H9 (cell line): ENCODE measurements at regions not wholly inside any gene's neighbourhood (a gene's known extent, or its start where the extent isn't known, plus 50 kb on each side); places are given as distances from the start of the nearest gene placed in this dataset.
A peak's percentile ranks its signal among the peaks of the same experiment; 100 is the strongest.

Experiments used
- DNase-seq: peaks from one replicate; pipeline ENCODE4 v3.0.0-alpha.2; 2017
- H2AFZ ChIP-seq: one replicate; pipeline ENCODE4 v1.6.1; 2013; ENCODE audit warnings: mild to moderate bottlenecking, low read length, control low read depth, moderate library complexity
- H2AK5ac ChIP-seq: 2 replicates; pipeline ENCODE4 v1.6.1; 2013; ENCODE audit warnings: low read length, control low read depth, mixed read lengths; ENCODE audit not compliant: insufficient read length
- H2BK120ac ChIP-seq: one replicate; pipeline ENCODE4 v1.6.1; 2013; ENCODE audit warnings: low read depth, mild to moderate bottlenecking, low read length, control low read depth, inconsistent platforms; ENCODE audit not compliant: poor library complexity, severe bottlenecking
- H2BK12ac ChIP-seq: 2 replicates; pipeline ENCODE4 v1.6.1; 2013; ENCODE audit warnings: low read length, control low read depth, mixed read lengths, low read depth; ENCODE audit not compliant: insufficient read length
- H2BK15ac ChIP-seq: 2 replicates; pipeline ENCODE4 v1.6.1; 2013; ENCODE audit warnings: low read depth, low read length, control low read depth
- H2BK20ac ChIP-seq: one replicate; pipeline ENCODE4 v1.6.1; 2013; ENCODE audit warnings: low read depth, mild to moderate bottlenecking, low read length, control low read depth, inconsistent platforms; ENCODE audit not compliant: poor library complexity, severe bottlenecking
- H2BK5ac ChIP-seq: 2 replicates; pipeline ENCODE4 v1.6.1; 2013; ENCODE audit warnings: low read length, control low read depth, mixed read lengths; ENCODE audit not compliant: insufficient read length
- H3K14ac ChIP-seq: 2 replicates; pipeline ENCODE4 v1.6.1; 2013; ENCODE audit warnings: low read length, control low read depth; ENCODE audit not compliant: insufficient read depth
- H3K18ac ChIP-seq: 2 replicates; pipeline ENCODE4 v1.6.1; 2013; ENCODE audit warnings: low read depth, mild to moderate bottlenecking, mixed read lengths, low read length, control low read depth; ENCODE audit not compliant: insufficient read length
- H3K23ac ChIP-seq: 2 replicates; pipeline ENCODE4 v1.6.1; 2013; ENCODE audit warnings: low read length, control low read depth, mixed read lengths, low read depth; ENCODE audit not compliant: insufficient read length
- H3K23me2 ChIP-seq: 2 replicates; pipeline ENCODE4 v1.6.1; 2013; ENCODE audit warnings: low read depth, mild to moderate bottlenecking, mixed read lengths, low read length, control low read depth; ENCODE audit not compliant: insufficient read length, poor library complexity, severe bottlenecking
- H3K27ac ChIP-seq: 2 replicates; pipeline ENCODE4 v1.5.1; 2013; ENCODE audit warnings: low read length, control low read depth, mixed read lengths, low read depth; ENCODE audit not compliant: insufficient read length
- H3K27me3 ChIP-seq: 2 replicates; pipeline ENCODE4 v1.6.1; 2013; ENCODE audit warnings: low read length, control low read depth, inconsistent platforms; ENCODE audit not compliant: insufficient read depth
- H3K4ac ChIP-seq: 2 replicates; pipeline ENCODE4 v1.6.1; 2013; ENCODE audit warnings: low read depth, mild to moderate bottlenecking, control low read depth, inconsistent platforms, low read length, moderate library complexity
- H3K4me1 ChIP-seq: 2 replicates; pipeline ENCODE4 v1.6.1; 2013; ENCODE audit warnings: low read length, control low read depth, inconsistent platforms; ENCODE audit not compliant: insufficient read depth
- H3K4me2 ChIP-seq: 2 replicates; pipeline ENCODE4 v1.6.1; 2013; ENCODE audit warnings: low read length, control low read depth, mixed read lengths; ENCODE audit not compliant: insufficient read length, insufficient read depth
- H3K56ac ChIP-seq: 2 replicates; pipeline ENCODE4 v1.6.1; 2013; ENCODE audit warnings: low read depth, mild to moderate bottlenecking, mixed read lengths, low read length, control low read depth; ENCODE audit not compliant: insufficient read length
- H3K79me1 ChIP-seq: 2 replicates; pipeline ENCODE4 v1.6.1; 2013; ENCODE audit warnings: low read depth, mild to moderate bottlenecking, moderate library complexity, low read length, control low read depth, inconsistent platforms; ENCODE audit not compliant: insufficient read depth, poor library complexity, severe bottlenecking
- H3K79me2 ChIP-seq: 2 replicates; pipeline ENCODE4 v1.6.1; 2013; ENCODE audit warnings: low read length, control low read depth, inconsistent platforms; ENCODE audit not compliant: insufficient read depth
- H3K9ac ChIP-seq: 2 replicates; pipeline ENCODE4 v1.6.1; 2013; ENCODE audit warnings: low read length, control low read depth, mixed read lengths; ENCODE audit not compliant: insufficient read length; ENCODE audit errors: extremely low read depth
- H3K9me3 ChIP-seq: one replicate; pipeline ENCODE4 v1.6.1; 2013; ENCODE audit warnings: low read depth, low read length, inconsistent platforms; ENCODE audit not compliant: control insufficient read depth
- H3T11ph ChIP-seq: one replicate; pipeline ENCODE4 v1.6.1; 2013; ENCODE audit warnings: mild to moderate bottlenecking, low read length, control low read depth, inconsistent platforms
- H4K20me1 ChIP-seq: one replicate; pipeline ENCODE4 v1.6.1; 2013; ENCODE audit not compliant: control insufficient read depth, insufficient read length, insufficient read depth
- H4K5ac ChIP-seq: 2 replicates; pipeline ENCODE4 v1.6.1; 2013; ENCODE audit warnings: low read depth, mild to moderate bottlenecking, mixed read lengths, low read length, control low read depth; ENCODE audit not compliant: insufficient read length
- H4K8ac ChIP-seq: replicated peaks from 2 replicates; pipeline ENCODE4 v1.6.1; 2013; ENCODE audit warnings: low read length, control low read depth, mixed read lengths, low read depth; ENCODE audit not compliant: insufficient read length
- H4K91ac ChIP-seq: 2 replicates; pipeline ENCODE4 v1.6.1; 2013; ENCODE audit warnings: low read depth, mild to moderate bottlenecking, moderate library complexity, mixed read lengths, low read length, control low read depth; ENCODE audit not compliant: insufficient read length
- H3K27ac Mint-ChIP-seq, 3 experiments: 2 replicates in 2 of 3; 3 replicates in 1 of 3; pipeline ENCODE4 v1.8.0; 2020 to 2021; ENCODE audit warnings: mixed read lengths in 3 of 3, mild to moderate bottlenecking in 1 of 3, moderate library complexity in 1 of 3
- H3K27me3 Mint-ChIP-seq: 2 replicates; pipeline ENCODE4 v1.8.0; 2021; ENCODE audit warnings: low read depth, mild to moderate bottlenecking, moderate library complexity, mixed read lengths
- H3K36me3 Mint-ChIP-seq, 3 experiments: 2 replicates in 2 of 3; 3 replicates in 1 of 3; pipeline ENCODE4 v1.8.0; 2020 to 2021; ENCODE audit warnings: low read depth in 3 of 3, mixed read lengths in 3 of 3; ENCODE audit not compliant: insufficient read depth in 1 of 3
- H3K4me1 Mint-ChIP-seq, 2 experiments: 2 replicates each; pipeline ENCODE4 v1.8.0; 2020; ENCODE audit warnings: mixed read lengths in 2 of 2
- H3K4me3 Mint-ChIP-seq, 2 experiments: 2 replicates in 1 of 2; 3 replicates in 1 of 2; pipeline ENCODE4 v1.8.0; 2020 to 2021; ENCODE audit warnings: mild to moderate bottlenecking in 2 of 2, mixed read lengths in 2 of 2, moderate library complexity in 1 of 2
- H3K9me3 Mint-ChIP-seq, 2 experiments: 2 replicates in 1 of 2; 3 replicates in 1 of 2; pipeline ENCODE4 v1.8.0; 2020; ENCODE audit warnings: mild to moderate bottlenecking in 2 of 2, mixed read lengths in 2 of 2, moderate library complexity in 1 of 2
- WGBS: extraction: QIAGEN DNeasy Blood & Tissue Kit; methylation state at CpG from one replicate; pipeline ENCODE4 v1.1.7; 2013; ENCODE audit warnings: missing lambda C conversion rate, low lambda C conversion rate, mixed read lengths; ENCODE audit not compliant: insufficient read length; ENCODE audit errors: extremely low coverage; 5-methylcytosine and 5-hydroxymethylcytosine counted together
- TF ChIP-seq, protein P1 (sequence below): fragments of 200-600 bp; sonication (generic); conservative IDR thresholded peaks from 3 replicates; pipeline ENCODE4 v1.8.0; 2021; ENCODE audit warnings: antibody characterized with exemption, mild to moderate bottlenecking

DNA sequence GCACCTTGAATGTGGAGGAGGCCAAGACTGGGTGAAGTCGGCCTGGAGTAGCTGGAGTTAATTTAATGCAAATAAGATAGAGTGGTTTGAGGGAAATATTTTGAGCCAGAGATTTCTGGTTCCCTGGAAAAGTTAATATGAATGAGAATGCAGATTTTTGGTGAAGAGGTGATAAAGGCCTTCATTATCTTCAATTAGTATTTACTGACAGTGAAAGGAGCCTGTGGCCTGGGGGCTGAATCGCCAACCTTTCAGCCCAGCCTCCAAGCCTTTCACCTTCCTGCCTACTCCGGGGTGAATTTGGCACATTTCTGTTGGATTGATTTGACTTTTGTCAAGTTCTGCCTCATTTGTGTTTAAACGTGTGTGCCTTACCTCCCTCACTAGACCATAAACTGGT lies 147.8 kb downstream of the SOX2 start:
- Histone ChIP-seq H4K20me1 (no peaks in the 10 kb centered on the region), H3T11ph (no peak overlapping the region), H2AFZ (no peak overlapping the region), H2BK20ac (no peak overlapping the region), H3K4ac (no peak overlapping the region), H3K23me2 (no peaks in the 10 kb centered on the region), H3K56ac (no peak overlapping the region), H2AK5ac (no peak overlapping the region), H2BK15ac (no peak overlapping the region), H2BK5ac (no peak overlapping the region), H3K9ac (no peak overlapping the region), H4K5ac (no peak overlapping the region), H3K79me1 (no peaks in the 10 kb centered on the region), H3K27ac (peak overlapping the region; percentile 93), H3K14ac (no peak overlapping the region), H3K27me3 (no peaks in the 10 kb centered on the region), H3K18ac (no peak overlapping the region), H3K4me2 (peak overlapping the region; percentile 62), H3K23ac (no peak overlapping the region), H4K8ac (no peak overlapping the region), H3K4me1 (peaks cover 14% of the 10 kb centered on the region), H3K79me2 (no peaks in the 10 kb centered on the region), H2BK120ac (no peak overlapping the region), H2BK12ac (no peak overlapping the region), H3K9me3 (no peaks in the 10 kb centered on the region), H4K91ac (no peak overlapping the region)
- WGBS, result no CpG with 5 or more reads among the region's 4 CpGs
- TF ChIP-seq, protein P1, sequence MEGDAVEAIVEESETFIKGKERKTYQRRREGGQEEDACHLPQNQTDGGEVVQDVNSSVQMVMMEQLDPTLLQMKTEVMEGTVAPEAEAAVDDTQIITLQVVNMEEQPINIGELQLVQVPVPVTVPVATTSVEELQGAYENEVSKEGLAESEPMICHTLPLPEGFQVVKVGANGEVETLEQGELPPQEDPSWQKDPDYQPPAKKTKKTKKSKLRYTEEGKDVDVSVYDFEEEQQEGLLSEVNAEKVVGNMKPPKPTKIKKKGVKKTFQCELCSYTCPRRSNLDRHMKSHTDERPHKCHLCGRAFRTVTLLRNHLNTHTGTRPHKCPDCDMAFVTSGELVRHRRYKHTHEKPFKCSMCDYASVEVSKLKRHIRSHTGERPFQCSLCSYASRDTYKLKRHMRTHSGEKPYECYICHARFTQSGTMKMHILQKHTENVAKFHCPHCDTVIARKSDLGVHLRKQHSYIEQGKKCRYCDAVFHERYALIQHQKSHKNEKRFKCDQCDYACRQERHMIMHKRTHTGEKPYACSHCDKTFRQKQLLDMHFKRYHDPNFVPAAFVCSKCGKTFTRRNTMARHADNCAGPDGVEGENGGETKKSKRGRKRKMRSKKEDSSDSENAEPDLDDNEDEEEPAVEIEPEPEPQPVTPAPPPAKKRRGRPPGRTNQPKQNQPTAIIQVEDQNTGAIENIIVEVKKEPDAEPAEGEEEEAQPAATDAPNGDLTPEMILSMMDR, result no peak
- Mint-ChIP-seq H3K27ac (peak overlapping the region; percentile 91 to 98 (median 91); a peak in 6 of 7 replicates), H3K36me3 (no peaks in the 10 kb centered on the region), H3K27me3 (no peaks in the 10 kb centered on the region), H3K4me3 (peak overlapping the region in 1 of 2 experiments; percentile 63; a peak in 3 of 5 replicates), H3K4me1 (peaks cover 33 to 40% of the 10 kb centered on the region in 2 experiments), H3K9me3 (no peaks in the 10 kb centered on the region; a peak in 1 of 5 replicates)
- DNase-seq, result peak; percentile 68
